Spleen (tissue), 7 donors: ENCODE measurements at regions not wholly inside any gene's neighbourhood (a gene's known extent, or its start where the extent isn't known, plus 50 kb on each side); places are given as distances from the start of the nearest gene placed in this dataset.
"Not testable (repeated sequence)": the region's sequence is repeated elsewhere in the genome, so short reads cannot be mapped to it uniquely, and the experiment has no call there.

ENCODE experiments used
- POLR2A ChIP-seq, 3 donors: fragments of 450-650 bp; IDR thresholded peaks; one replicate each; pipeline ENCODE4 v1.5.1; 2017; ENCODE audit warnings: antibody characterized with exemption in 3 of 3, mild to moderate bottlenecking in 1 of 3
- POLR2AphosphoS5 ChIP-seq, 3 donors: sonication (generic); formaldehyde crosslinking; IDR thresholded peaks; one replicate each; pipeline ENCODE4 v1.5.1; 2017; ENCODE audit warnings: antibody characterized with exemption in 3 of 3
- TF ChIP-seq, protein P1 (sequence below), 11 experiments: fragments of 200-600 bp in 7 of 11; fragments of 450-650 bp in 4 of 11; sonication (generic) in 4 of 11; IDR thresholded peaks in 8 of 11; conservative IDR thresholded peaks in 3 of 11; 1 replicate in 7 of 11; 2 replicates in 4 of 11; pipeline versions ENCODE4 v1.4.0 to v1.8.0; 2016 to 2021; ENCODE audit warnings: antibody characterized with exemption in 11 of 11, inconsistent platforms in 4 of 11, mild to moderate bottlenecking in 1 of 11
- donor health status: DM: no; HTN: no; CAD: no; lungs with moderate emphysema.
- donor health status: DM: no; HTN: no; CAD: no.
- donor health status: DM: no; HTN: no; CAD: no.

DNA sequence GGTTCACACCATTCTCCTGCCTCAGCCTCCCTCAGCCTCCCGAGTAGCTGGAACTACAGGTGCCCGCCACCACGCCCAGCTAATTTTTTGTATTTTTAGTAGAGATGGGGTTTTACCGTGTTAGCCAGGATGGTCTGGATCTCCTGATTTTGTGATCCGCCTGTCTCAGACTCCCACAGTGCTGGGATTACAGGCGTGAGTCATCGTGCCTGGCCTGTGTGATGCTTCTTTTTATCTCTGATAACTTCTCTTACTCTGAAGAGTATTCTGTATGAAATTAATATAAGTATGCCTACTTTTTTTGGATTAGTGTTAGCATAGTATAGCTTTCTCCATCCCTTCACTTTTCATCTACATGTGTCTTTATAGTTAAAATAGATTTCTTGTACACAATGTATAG lies 180.8 kb upstream of the GALNT15 start:
- TF ChIP-seq POLR2A, POLR2AphosphoS5 (IDR thresholded peaks at IDR 0.05): not testable (repeated sequence)
- TF ChIP-seq, protein P1, sequence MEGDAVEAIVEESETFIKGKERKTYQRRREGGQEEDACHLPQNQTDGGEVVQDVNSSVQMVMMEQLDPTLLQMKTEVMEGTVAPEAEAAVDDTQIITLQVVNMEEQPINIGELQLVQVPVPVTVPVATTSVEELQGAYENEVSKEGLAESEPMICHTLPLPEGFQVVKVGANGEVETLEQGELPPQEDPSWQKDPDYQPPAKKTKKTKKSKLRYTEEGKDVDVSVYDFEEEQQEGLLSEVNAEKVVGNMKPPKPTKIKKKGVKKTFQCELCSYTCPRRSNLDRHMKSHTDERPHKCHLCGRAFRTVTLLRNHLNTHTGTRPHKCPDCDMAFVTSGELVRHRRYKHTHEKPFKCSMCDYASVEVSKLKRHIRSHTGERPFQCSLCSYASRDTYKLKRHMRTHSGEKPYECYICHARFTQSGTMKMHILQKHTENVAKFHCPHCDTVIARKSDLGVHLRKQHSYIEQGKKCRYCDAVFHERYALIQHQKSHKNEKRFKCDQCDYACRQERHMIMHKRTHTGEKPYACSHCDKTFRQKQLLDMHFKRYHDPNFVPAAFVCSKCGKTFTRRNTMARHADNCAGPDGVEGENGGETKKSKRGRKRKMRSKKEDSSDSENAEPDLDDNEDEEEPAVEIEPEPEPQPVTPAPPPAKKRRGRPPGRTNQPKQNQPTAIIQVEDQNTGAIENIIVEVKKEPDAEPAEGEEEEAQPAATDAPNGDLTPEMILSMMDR (IDR thresholded peaks at IDR 0.05 in 8 of 11, conservative IDR thresholded peaks at IDR 0.05 in 3 of 11) = not testable (repeated sequence)
